Renal pelvis (tissue), 1 donor: ENCODE measurements at regions not wholly inside any gene's neighbourhood (a gene's known extent, or its start where the extent isn't known, plus 50 kb on each side); places are given as distances from the start of the nearest gene placed in this dataset.
"Not testable (repeated sequence)": the region's sequence is repeated elsewhere in the genome, so short reads cannot be mapped to it uniquely, and the experiment has no call there.

ENCODE experiments used
- DNase-seq: peaks from one replicate; pipeline ENCODE4 v3.0.0-alpha.2; 2013

DNA sequence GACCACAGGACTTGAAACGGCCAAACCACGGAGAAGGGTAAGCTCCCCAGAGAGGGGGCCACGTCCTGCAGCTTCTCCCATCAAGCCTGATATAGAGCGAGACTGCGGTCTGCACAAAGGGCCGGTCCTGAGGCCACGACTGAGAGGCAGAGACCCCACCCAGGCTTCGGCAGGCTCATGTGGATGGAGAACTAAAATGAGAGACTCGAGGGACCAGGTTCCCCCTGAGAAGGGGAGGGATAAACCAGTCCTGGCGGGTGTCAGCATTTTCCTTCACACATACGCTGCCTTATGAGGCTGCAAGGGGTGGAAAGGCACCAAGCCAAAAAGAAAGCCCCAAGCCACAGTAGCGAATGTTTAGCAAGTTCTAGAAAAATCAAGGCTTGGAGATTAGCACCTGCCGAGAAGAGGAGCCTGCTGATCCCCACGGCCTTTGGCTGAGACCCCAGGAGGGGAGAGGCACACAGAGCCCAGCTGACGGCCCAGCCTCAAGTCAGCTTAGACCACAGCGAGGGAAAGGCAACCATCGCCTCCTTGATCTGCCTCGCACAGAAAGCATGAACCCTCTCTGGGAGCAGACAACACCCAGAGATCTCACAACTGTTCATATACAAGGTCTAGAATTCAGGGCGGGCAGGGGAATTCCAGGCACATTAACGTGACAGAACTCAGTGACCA lies 92.6 kb upstream of the RNF32 start:
- DNase-seq, result no peak

DNA sequence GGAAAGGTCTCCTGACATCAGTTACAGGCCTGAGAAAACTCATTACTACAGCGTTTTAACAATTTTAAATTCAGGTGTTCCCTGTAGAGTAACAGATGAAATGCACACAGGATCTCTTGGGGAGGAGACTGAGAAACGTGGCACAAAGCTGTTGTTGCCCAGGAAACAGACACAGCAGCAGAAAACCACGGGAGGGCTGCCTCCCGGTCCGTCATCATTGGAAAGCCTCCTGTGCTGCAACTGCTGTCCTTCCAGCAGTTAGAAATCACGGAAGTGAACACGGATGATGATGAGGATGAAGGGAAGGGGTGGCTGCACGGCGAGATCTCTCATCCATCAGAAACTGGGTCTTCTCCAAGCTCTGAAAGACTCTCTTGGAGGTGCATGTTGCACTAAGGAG lies 94.6 kb upstream of the RNF32 start:
- DNase-seq, result no peak

DNA sequence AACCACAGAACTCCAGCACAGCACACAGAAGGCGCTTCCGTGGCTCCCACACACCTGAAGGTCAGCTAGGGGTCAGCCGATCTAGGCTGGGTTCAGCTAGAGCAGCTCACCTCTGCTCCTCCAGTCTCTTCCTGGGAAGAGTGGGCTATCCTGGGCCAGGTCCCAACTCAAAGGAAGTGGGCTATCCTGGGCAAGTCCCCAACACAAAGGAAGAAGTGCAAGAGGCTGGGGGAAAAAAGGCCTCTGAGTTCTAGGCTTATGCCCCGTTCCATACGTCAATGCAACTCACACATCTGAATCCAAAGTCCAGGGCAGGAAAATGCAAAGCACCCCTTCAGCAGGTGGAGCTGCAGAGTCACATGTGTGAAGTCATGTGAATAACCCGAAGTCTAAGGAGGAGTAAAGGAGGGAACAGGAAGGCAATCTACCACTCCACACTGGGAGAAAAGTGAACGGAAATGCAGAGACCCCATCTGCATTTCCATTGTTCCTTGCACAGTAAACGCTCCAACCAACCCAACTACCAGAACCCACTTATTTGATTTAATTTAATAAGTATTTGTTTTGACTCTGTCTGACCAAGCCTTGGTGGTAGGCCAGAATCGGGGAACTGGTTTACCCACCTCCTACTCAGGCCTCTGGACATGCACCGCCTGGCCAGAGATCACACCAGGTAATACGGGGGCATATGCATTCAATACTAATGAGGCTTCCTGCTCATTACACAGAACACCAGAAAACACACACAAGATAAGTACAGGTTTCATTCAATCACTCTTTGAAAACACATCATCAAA lies 95.5 kb upstream of the RNF32 start:
- DNase-seq, result no peak

DNA sequence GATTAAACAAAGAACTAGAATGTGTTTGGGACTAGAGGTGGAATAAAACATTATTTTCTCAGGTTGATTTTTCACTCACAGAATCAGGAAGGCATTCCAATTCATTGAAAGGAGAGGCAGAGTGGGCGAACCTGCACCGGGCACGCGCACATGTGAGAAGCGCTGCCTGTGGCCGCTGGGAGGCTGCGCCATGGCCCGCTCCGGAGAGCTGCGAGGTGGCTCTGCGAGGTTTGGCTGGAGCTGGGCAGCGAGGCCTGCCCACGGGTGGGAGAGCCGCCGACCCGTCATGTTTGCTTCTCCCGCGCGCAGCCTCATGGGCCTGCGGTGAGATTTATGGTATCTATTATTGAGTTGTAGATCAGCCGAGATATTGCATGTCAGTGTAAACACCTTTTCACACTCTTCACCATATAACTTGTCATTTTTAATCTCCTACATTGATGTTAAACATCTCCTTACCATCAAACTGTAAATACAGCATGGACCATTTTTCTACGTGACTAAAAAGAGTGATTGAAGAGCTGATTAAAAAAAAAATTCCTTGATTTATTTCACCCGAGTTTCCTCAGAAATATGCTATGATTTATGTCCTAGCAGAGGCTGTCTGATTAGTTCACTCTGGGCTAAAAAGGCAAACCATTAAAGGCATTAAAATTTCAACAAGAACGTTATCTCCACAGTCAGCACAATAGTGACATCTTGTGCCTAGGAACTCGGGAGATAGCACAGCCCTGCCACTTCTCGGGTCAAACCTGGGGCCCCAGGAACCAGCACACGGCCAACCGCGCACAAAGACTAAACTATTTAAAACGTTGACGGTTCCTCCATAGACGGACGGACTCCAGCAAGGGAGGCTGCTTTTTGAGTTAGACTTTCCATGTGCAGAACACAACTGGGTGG lies 96.6 kb upstream of the RNF32 start:
- DNase-seq, result no peak

DNA sequence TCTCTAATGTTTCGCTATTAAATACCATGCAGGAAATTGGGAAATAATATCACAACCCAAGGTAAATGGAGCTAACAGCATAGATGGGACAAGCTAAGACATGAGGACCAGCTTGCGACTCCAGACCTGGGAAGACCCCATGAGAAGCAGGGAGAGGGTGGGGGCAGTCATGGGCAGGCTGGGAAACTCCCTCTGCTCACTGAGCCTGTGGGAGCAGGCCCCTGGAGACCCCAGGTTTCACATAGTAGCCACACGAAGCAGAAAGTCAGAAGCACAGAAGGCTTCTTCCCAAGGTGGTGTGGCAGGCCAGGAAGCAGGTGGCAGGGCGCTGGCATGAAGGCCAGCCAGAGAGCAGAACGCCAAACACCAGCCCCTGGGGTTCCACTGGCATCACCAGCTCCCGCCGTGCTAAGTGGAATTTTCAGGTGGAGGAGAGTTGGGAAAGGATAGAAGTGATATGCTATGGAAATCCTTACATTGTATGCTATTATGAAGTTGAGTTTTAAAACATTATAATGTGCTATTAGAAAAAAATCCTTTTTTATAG lies 99.9 kb upstream of the RNF32 start:
- no peak for DNase-seq

DNA sequence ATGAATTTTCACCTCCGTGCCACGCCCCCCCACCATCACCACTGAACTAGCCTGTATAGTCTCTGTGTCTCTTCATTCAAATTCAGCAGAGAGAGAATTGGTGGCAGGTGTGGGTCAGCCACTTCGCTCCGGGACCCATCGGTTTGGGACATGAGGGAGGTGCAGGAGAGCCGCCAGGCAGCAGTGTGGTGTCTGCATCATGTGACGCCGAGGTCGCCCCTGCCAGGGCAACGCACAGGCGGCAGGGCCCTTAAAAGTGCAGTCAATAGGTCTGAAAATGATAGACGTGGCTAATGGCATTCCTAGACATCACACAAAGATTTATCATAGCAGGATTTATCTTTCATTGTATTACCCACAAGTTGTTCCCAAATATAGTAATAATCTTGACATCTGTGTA lies 100.6 kb upstream of the RNF32 start:
- DNase-seq, result no peak

DNA sequence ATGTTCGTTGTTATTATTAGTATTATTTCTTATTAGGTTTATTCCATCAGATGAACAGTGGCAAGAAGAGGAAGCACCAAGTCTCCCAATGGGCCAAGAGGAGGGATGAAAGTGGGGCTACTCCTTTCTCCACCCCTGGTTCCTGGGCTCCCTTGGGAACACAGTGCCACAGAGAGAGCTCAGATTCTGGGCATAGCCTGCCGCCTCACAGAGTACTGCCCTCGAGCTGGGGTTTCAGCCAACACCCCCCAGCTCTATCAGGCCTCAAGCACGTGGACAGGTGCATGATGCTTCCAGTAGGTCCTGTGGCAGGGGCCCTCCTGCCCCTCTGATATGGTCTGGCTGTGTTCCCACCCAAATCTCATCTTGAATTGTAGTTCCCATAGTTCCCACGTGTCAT lies 103.6 kb upstream of the RNF32 start:
- no peak for DNase-seq

DNA sequence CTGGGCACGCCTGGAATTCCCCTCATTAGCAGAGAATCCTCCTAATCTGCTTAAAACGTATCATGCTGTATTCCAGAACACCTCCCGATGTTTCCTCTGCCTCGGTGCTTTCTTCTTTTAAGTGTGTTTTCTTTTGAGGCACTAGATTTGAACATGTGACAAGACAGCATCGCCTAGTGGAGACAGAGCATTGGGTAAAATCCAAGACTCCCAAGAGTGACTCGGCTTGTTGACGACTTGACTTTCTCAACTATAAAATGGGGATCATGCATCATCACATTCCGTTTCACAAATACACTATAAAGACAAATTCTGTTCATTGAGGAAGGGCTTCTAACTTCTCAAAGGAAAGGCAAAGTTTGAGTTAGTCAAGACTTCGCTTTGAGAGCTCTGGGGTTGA lies 105.6 kb upstream of the RNF32 start:
- no peak for DNase-seq

DNA sequence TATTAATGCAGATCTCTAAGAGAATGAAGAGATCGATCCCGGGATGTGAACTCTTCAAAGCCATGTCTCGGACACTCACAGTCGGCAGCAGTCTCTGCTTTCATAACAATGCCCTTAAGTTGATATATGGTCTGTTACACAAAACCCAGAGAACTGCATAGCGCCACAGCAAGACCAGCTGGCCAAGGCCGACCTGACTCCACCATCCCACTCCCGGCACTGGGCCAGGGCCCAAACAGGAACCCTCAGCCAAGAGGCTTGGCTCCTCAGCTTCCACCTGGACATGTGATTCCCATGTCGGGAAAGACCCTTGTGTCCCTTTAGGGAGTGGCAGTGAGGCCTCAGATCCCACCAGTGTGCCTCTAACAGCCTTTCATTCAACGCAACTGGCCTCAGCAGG lies 106.6 kb upstream of the RNF32 start:
- no peak for DNase-seq

DNA sequence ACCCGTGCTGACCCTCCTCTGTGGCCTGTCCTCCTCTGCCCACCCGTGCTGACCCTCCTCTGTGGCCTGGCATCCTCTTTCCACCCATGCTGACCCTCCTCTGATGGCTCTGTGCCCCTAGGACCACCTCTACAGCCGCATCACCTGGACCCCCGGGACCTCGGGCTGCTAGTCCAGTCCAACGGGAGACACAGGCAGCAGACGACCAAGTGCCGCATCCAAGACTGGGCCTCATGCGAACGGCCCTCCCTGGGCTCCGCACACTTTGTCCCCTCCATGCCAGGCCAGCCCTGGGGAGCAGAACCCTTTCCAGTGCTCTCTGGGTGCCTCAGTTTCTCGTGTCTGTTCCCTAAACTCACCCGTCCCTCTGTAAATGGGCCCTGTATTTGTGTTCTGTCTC lies 107.2 kb upstream of the RNF32 start:
- DNase-seq, result no peak

DNA sequence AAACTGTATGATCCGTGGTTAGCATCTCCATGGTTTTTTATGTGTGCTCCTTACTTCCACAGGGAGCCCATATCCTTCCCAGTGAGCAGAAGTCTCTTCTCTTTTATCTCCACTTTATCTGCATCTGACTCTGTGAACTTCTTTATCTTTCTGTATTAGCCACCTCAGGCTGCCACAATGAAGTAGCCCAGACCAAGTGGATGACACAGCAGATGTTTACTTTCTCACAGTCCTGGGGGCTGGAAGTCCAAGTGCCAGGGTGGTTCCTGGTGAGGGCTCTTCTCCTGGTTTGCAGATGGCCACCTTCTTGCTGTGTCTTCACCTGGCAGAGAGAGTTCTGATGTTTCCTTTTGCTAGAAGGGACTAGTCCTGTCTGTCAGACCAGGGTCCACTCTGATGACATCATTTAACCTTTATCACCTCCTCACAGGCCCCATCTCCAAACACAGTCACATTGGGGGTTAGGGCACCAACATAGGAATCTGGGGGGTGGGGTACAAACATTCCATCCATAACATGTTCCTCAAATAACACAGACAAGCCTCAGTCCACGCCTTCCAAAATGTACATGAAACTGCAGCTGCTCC lies 108.5 kb upstream of the RNF32 start:
- no peak for DNase-seq

DNA sequence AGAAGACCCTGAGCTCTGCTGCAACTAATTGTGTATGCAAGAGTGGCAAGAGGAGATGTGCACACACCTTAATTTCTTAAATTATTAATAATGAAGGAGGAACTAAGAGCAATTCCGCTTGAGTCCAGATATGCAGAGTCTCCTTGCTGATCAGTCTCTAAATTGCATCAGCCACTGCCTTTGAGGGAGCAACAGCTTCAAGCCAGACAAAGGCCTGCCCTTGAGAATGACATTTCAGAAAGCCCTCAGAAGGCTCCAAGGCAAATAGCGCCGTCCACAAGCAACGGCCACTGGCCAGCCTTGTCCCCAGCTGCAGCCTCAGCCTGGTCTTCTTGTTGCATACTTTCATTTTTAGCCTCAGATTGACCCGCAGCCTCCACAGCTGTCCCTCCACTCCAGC lies 110.6 kb upstream of the RNF32 start:
- no peak for DNase-seq

DNA sequence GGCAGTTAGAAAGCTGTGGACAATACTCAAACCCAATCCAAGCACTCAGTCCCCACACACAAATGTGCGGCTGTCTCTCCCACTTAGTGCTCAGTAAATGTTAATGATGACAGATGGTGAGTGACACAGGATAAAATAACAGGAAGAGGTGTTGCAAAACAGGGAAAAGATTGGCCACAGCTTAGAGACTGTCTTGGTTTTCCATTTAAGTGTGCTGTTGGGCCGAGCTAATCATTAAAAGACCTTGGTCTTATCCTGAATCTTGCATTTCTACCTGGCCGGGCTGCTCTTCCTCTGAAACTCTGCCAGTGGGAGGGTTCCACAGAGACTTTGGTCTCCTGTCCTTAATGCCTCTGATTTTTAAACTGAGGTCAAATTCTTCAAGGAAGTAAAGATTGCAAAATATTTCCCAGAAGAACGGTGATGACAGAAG lies 113.1 kb upstream of the RNF32 start:
- DNase-seq, result peak; percentile 15

DNA sequence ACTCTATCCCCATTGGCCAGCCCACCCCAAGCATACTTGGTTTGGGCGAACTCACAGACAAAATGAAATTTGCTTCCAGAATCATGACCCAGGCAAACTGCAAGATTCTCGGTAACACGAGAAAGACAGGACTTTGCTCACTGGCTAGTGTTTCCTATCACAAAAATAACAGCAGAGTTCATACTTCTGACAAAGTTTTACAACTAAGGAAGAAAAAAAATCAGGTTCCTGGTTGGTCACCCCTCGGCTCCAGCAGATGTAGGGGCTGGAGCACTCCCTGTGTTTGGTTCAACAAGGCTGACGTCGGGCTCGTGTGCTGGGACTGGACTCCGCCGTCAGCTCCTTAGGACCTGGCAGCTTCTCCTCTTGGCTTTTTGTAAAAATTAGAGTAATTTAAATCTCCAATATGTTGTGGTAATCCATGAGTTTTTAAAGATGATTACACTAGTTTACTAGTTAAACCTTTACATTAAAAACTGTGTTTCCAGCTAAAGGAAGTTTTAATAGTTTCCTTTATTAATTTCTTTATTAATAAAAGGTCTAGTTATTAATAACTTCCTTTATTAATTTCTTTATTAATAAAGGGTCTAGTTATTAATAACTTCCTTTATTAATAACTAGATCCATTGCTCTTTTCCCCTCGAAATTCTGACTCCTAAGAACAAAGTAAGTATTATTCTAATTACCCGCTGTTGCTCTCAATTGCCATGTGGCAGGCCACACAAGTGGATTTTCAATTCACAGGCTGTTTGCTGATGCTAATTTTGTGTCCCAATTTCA lies 115.6 kb upstream of the RNF32 start:
- peak; percentile 4 for DNase-seq

DNA sequence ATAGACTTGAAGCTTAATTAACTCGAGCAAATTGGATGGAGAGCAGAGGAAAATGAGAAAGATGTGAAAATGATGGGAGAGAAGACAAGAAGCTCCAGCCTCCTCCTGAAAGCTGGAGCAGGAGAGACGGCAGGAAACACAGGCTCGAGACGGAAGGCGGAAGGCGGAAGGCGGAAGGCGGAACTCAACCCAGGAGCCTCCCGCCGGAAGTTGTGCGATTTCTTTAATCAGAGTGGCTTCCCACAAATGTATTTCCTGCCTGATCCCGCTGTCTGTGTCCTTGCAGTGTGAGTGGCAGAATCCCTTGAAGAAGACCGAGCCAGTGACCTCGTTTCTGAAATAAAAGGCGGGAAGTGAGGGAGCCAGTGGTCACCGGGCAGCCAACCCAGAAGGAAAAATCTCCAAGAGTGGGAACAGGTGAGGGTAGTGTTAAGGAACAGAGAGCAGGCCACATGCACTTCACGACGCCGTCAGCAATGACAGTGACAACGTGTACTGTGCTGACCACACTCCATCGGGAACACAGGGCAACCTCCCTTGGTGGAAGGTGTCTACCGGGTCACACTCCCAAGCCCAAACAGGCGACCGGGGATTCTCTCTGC lies 117.0 kb upstream of the RNF32 start:
- no peak for DNase-seq

DNA sequence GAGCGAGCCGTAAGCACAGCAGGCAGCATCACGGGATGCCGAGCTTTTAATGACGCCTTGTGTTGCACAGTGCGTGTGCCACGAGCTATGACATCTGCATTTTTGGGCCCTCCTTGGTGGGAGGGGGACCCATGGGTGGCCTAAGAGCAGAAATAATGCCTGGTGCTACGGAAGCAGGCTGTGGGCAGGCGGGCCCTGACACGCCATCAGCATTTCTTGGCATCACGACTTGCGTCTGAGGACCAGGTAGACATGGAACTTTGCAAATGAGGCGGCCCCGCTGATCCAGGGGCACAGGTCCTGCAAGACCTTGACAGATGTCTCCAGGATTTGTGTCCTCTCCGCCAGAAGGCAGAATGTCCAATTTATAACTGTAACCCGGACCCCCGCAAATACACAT lies 117.8 kb upstream of the RNF32 start:
- DNase-seq, result no peak

DNA sequence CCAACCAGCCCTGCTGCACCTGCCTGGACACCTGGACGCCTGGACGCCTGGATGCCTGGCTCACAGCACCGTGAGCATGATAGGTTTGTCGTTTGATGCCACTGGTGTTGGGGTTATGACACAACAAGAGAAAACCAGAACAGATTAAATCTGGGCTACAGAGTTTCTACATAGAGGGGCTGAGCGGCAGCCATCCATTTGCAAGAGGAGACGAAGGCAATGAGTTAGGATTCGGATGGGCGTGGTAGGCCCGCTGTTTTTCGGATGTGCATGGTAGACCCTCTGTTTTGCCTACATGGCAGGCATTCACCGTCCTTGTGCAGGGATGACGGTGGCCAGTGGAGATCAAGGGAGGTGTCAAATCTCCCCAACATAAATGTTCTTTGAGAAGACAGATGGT lies 121.5 kb upstream of the RNF32 start:
- no peak for DNase-seq

DNA sequence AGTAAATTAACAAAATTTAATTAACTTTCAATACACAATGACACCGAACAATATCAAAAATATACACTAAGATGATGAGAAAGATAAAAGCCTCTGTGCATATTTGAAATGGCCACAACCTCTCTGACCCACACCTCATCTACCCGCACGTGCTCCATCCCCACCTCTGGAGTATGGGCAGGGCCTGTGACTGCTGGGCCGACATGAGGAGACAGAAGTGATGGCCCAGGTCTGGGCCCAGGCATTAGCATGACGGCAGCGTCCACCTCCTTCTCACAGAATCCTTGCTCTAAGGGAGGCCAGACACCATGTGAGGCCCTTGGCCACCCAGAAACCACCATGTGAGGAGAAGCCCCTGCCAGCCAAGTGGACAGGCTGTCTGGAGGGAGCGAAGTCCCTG lies 122.1 kb upstream of the RNF32 start:
- DNase-seq, result no peak

DNA sequence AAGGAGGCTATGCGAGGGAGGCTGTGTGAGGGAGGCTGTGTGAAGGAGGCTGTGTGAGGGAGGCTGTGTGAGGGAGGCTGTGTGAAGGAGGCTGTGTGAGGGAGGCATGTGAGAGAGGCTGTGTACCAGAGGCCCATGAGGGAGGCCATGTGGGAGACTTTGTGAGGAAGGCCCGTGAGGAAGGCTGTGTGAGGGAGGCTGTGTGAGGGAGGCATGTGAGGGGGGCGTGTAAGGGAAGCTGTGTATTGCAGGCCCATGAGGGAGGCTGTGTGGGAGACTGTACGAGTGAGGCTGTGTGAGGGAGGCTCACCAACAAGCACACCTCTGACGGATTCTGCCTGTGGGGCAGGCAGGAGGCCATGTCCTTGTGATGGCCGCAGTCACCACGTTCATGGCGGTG lies 122.7 kb upstream of the RNF32 start:
- not testable (repeated sequence) for DNase-seq

DNA sequence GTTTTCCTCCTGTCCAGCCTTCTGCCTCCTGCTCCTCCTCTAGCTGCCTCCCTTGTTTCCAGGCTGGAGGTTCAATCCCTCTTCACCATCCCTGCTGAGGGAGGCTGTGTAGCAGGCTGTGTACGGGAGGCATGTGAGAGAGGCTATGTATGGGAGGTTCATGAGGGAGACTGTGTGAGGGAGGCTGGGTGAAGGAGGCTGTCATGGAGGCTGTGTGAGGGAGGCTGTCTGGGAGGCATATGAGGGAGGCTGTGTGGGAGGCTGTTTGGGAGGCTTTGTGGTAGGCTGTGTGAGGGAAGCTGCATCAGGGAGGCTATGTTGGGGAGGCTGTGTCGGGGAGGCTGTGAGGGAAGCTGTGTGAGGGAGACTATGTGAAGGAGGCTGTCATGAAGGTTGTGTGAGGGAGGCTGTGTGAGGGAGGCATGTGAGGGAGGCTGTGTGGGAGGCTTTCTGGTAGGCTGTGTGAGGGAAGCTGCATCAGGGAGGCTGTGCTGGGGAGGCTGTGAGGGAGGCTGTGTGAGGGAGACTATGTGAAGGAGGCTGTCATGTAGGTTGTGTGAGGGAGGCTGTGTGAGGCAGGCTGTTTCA lies 123.7 kb upstream of the RNF32 start:
- DNase-seq, result no peak
